ENCODE measurements at regions not wholly inside any gene's neighbourhood (a gene's known extent, or its start where the extent isn't known, plus 50 kb on each side); places are given as distances from the start of the nearest gene placed in this dataset.

DNA sequence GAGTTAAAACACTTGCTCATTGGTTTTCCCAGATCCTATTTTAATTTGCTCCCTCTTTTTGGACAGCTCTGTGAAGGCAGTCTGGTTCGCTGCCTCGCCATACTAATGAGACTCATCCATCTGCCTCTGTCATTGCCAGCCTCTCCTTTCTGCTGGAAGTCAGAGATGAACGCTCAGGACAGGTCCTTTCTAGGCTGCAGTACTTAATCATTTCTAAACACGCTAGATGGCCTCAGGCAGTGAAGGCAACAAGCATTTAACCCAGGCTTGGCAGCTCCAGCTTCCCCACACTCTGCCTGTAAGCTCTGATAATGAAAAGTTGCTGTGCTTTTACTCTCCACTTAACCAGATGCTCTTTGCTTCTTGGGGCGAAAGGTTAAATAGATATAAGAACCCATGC is 286.7 kb upstream of the POU3F2 start:
- no TSS peak for BruUV-seq (replicated peaks)
- no peaks in the 10 kb centered on the region for H3K36me3 Mint-ChIP-seq (ENCODE audit: insufficient read depth, unreplicated experiment)
- no peak overlapping the region for H3K27ac Mint-ChIP-seq (ENCODE audit: unreplicated experiment)
- intact Hi-C loops (cut with micrococcal nuclease; ENCODE audit: unreplicated experiment): no loop called here
- CTCF ChIA-PET: no interaction called here
- H3K27me3 Mint-ChIP-seq (ENCODE audit: unreplicated experiment): no peaks in the 10 kb centered on the region
- H3K9me3 Mint-ChIP-seq (ENCODE audit: low read depth, unreplicated experiment): no peaks in the 10 kb centered on the region
- H3K4me1 Mint-ChIP-seq (ENCODE audit: low read depth, unreplicated experiment): no peaks in the 10 kb centered on the region
- DNase-seq: no peak
- H3K4me3 Mint-ChIP-seq (ENCODE audit: low read depth, unreplicated experiment): no peak overlapping the region
- TF ChIP-seq, protein P1, sequence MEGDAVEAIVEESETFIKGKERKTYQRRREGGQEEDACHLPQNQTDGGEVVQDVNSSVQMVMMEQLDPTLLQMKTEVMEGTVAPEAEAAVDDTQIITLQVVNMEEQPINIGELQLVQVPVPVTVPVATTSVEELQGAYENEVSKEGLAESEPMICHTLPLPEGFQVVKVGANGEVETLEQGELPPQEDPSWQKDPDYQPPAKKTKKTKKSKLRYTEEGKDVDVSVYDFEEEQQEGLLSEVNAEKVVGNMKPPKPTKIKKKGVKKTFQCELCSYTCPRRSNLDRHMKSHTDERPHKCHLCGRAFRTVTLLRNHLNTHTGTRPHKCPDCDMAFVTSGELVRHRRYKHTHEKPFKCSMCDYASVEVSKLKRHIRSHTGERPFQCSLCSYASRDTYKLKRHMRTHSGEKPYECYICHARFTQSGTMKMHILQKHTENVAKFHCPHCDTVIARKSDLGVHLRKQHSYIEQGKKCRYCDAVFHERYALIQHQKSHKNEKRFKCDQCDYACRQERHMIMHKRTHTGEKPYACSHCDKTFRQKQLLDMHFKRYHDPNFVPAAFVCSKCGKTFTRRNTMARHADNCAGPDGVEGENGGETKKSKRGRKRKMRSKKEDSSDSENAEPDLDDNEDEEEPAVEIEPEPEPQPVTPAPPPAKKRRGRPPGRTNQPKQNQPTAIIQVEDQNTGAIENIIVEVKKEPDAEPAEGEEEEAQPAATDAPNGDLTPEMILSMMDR (IDR thresholded peaks at IDR 0.05; ENCODE audit: unreplicated experiment): no peak

DNA sequence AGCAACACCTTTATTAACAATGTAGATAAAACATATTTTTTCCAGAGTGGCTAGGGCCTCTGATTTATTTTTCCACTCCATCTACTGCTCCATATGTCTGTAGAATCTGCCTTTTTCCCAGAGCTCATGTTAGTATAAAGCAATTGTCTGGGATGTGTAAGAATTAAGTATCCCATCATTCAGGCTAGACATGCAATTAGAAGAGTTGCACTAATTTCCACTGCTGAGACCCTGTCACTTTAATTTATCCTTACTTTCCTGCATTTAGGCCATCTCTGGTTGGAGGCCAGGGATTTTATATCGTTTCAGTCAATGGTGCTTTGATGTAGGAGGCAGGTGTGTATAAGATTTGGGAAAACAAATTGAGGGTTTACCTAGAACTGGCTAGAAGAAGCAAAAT is 286.1 kb upstream of the POU3F2 start:
- no peaks in the 10 kb centered on the region for H3K9me3 Mint-ChIP-seq (ENCODE audit: low read depth, unreplicated experiment)
- no peak overlapping the region for H3K4me3 Mint-ChIP-seq (ENCODE audit: low read depth, unreplicated experiment)
- CTCF ChIA-PET: no interaction called here
- TF ChIP-seq, protein P1 (IDR thresholded peaks at IDR 0.05; ENCODE audit: unreplicated experiment): no peak
- H3K4me1 Mint-ChIP-seq (ENCODE audit: low read depth, unreplicated experiment): no peaks in the 10 kb centered on the region
- H3K27me3 Mint-ChIP-seq (ENCODE audit: unreplicated experiment): no peaks in the 10 kb centered on the region
- DNase-seq: no peak
- intact Hi-C loops (cut with micrococcal nuclease; ENCODE audit: unreplicated experiment): no loop called here
- no TSS peak for BruUV-seq (replicated peaks)
- no peak overlapping the region for H3K27ac Mint-ChIP-seq (ENCODE audit: unreplicated experiment)
- no peaks in the 10 kb centered on the region for H3K36me3 Mint-ChIP-seq (ENCODE audit: insufficient read depth, unreplicated experiment)

DNA sequence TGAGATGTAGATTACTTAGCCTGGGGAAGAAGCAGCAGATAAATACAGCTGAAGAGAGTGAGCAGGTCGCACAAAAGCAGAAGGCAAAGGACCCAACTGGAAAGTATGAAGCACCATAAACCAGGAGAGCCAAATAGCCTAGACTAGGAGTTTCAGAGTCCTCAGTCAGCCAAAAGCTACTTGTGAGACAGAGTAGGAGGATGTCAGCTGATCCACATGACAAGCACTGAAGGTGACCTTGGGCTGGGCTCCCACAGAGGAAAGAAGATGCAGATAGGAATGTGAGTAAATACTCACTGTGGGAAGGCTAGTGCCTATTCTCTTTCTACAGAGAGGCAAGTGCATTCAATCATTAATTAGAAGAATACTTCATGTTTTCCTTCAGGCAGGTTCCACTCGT is 274.0 kb upstream of the POU3F2 start:
- intact Hi-C loops (cut with micrococcal nuclease; ENCODE audit: unreplicated experiment): no loop called here
- H3K27me3 Mint-ChIP-seq (ENCODE audit: unreplicated experiment): peaks cover 24% of the 10 kb centered on the region
- no peaks in the 10 kb centered on the region for H3K36me3 Mint-ChIP-seq (ENCODE audit: insufficient read depth, unreplicated experiment)
- CTCF ChIA-PET: no interaction called here
- no TSS peak for BruUV-seq (replicated peaks)
- H3K4me3 Mint-ChIP-seq (ENCODE audit: low read depth, unreplicated experiment): no peak overlapping the region
- TF ChIP-seq, protein P1 (IDR thresholded peaks at IDR 0.05; ENCODE audit: unreplicated experiment): no peak
- H3K9me3 Mint-ChIP-seq (ENCODE audit: low read depth, unreplicated experiment): no peaks in the 10 kb centered on the region
- H3K4me1 Mint-ChIP-seq (ENCODE audit: low read depth, unreplicated experiment): no peaks in the 10 kb centered on the region
- DNase-seq: no peak
- H3K27ac Mint-ChIP-seq (ENCODE audit: unreplicated experiment): no peak overlapping the region

DNA sequence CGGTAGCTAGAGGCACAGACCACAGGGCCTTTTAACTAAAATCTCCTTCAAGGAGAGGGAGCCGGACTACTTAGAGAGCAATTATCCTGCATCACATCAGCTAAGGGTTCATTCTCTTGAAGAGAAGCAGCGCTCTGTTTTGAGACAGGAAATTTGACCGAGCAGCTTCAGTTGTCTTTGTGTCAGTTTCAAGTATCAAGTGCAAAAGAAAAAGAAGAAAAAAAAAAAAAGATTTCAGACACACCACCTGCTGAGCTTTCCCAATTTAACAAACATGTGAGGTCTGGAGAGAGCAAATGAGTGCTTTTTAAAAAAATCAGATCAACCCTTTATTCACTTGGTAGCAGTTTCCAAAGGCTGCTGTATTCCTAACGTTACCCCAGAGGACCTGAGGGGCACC is 273.5 kb upstream of the POU3F2 start:
- Mint-ChIP-seq H3K4me1 (ENCODE audit: low read depth, unreplicated experiment) (no peaks in the 10 kb centered on the region), H3K27ac (ENCODE audit: unreplicated experiment) (no peak overlapping the region), H3K4me3 (ENCODE audit: low read depth, unreplicated experiment) (no peak overlapping the region), H3K9me3 (ENCODE audit: low read depth, unreplicated experiment) (no peaks in the 10 kb centered on the region), H3K36me3 (ENCODE audit: insufficient read depth, unreplicated experiment) (no peaks in the 10 kb centered on the region), H3K27me3 (ENCODE audit: unreplicated experiment) (peaks cover 24% of the 10 kb centered on the region)
- TF ChIP-seq, protein P1 (IDR thresholded peaks at IDR 0.05; ENCODE audit: unreplicated experiment): no peak
- DNase-seq: no peak
- CTCF ChIA-PET: no interaction called here
- intact Hi-C loops (cut with micrococcal nuclease; ENCODE audit: unreplicated experiment): no loop called here
- BruUV-seq (replicated peaks): no TSS peak

DNA sequence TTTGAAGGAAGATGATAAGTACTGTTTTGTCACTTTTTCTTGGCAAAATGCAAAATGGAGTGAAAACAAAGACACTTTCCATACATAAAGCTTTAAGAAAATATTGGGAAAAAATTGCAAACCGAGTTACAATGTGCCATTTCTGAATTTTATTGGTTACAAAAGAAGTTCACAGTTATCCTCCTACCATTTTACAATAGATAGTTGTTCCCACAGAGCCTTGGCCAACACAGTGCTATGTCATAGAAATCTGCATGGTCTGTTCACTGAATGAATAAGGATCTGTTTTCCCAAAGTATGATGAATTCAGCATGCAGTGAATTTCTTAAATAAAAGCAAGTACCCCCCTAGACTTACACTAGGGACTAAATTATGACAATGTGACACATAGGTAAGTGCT is 268.2 kb upstream of the POU3F2 start:
- no peaks in the 10 kb centered on the region for H3K4me1 Mint-ChIP-seq (ENCODE audit: low read depth, unreplicated experiment)
- no TSS peak for BruUV-seq (replicated peaks)
- no peak overlapping the region for H3K27ac Mint-ChIP-seq (ENCODE audit: unreplicated experiment)
- no peaks in the 10 kb centered on the region for H3K36me3 Mint-ChIP-seq (ENCODE audit: insufficient read depth, unreplicated experiment)
- TF ChIP-seq, protein P1 (IDR thresholded peaks at IDR 0.05; ENCODE audit: unreplicated experiment): no peak
- no peak for DNase-seq
- no peaks in the 10 kb centered on the region for H3K27me3 Mint-ChIP-seq (ENCODE audit: unreplicated experiment)
- H3K4me3 Mint-ChIP-seq (ENCODE audit: low read depth, unreplicated experiment): no peak overlapping the region
- intact Hi-C loops (cut with micrococcal nuclease; ENCODE audit: unreplicated experiment): no loop called here
- CTCF ChIA-PET: no interaction called here
- H3K9me3 Mint-ChIP-seq (ENCODE audit: low read depth, unreplicated experiment): no peaks in the 10 kb centered on the region

Measured in Calu3 (cell line).